ENCODE measurements at regions not wholly inside any gene's neighbourhood (a gene's known extent, or its start where the extent isn't known, plus 50 kb on each side); places are given as distances from the start of the nearest gene placed in this dataset.

DNA sequence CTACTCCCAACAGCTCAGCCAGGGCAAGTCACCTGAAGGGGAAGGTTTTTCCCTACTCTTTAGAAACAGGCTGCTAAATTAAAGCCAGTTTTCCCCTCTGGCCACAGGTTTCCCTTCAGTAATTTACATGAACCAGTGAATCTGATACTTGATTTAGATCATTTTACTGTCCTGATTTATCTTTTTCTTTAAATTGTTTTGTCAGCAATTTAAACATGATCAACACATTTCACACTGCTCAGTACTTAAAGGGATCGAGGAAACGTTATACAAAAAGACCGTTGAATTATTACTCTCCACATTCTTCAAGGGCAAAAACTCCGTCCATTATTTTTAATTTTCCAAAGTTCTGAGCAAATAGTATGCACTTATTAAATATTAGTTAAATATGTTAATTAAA is 1165.7 kb upstream of the GYPC start:
- TF ChIP-seq CHD2 (IDR thresholded peaks at IDR 0.05; ENCODE audit: borderline replicate concordance, low read depth, low read length) (no peak), JUNB (IDR thresholded peaks at IDR 0.05) (no peak), POLR2A (IDR thresholded peaks at IDR 0.05; ENCODE audit: low read depth, low read length) (no peak), NFYB (IDR thresholded peaks at IDR 0.05; ENCODE audit: insufficient read depth, low read depth, low read length) (no peak), BHLHE40 (IDR thresholded peaks at IDR 0.05; ENCODE audit: borderline replicate concordance in 1 of 2, low read depth in 2 of 2, low read length in 1 of 2) (no peak), POLR2AphosphoS5 (IDR thresholded peaks at IDR 0.05; ENCODE audit: low read length) (no peak), NFIC (IDR thresholded peaks at IDR 0.05; ENCODE audit: low read depth, low read length) (no peak)
- TF ChIP-seq, protein P1, sequence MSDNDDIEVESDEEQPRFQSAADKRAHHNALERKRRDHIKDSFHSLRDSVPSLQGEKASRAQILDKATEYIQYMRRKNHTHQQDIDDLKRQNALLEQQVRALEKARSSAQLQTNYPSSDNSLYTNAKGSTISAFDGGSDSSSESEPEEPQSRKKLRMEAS (IDR thresholded peaks at IDR 0.05; ENCODE audit: low read depth, low read length): no peak
- TF ChIP-seq, protein P2, sequence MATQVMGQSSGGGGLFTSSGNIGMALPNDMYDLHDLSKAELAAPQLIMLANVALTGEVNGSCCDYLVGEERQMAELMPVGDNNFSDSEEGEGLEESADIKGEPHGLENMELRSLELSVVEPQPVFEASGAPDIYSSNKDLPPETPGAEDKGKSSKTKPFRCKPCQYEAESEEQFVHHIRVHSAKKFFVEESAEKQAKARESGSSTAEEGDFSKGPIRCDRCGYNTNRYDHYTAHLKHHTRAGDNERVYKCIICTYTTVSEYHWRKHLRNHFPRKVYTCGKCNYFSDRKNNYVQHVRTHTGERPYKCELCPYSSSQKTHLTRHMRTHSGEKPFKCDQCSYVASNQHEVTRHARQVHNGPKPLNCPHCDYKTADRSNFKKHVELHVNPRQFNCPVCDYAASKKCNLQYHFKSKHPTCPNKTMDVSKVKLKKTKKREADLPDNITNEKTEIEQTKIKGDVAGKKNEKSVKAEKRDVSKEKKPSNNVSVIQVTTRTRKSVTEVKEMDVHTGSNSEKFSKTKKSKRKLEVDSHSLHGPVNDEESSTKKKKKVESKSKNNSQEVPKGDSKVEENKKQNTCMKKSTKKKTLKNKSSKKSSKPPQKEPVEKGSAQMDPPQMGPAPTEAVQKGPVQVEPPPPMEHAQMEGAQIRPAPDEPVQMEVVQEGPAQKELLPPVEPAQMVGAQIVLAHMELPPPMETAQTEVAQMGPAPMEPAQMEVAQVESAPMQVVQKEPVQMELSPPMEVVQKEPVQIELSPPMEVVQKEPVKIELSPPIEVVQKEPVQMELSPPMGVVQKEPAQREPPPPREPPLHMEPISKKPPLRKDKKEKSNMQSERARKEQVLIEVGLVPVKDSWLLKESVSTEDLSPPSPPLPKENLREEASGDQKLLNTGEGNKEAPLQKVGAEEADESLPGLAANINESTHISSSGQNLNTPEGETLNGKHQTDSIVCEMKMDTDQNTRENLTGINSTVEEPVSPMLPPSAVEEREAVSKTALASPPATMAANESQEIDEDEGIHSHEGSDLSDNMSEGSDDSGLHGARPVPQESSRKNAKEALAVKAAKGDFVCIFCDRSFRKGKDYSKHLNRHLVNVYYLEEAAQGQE (IDR thresholded peaks at IDR 0.05; ENCODE audit: low read depth, low read length): no peak
- TF ChIP-seq, protein P3, sequence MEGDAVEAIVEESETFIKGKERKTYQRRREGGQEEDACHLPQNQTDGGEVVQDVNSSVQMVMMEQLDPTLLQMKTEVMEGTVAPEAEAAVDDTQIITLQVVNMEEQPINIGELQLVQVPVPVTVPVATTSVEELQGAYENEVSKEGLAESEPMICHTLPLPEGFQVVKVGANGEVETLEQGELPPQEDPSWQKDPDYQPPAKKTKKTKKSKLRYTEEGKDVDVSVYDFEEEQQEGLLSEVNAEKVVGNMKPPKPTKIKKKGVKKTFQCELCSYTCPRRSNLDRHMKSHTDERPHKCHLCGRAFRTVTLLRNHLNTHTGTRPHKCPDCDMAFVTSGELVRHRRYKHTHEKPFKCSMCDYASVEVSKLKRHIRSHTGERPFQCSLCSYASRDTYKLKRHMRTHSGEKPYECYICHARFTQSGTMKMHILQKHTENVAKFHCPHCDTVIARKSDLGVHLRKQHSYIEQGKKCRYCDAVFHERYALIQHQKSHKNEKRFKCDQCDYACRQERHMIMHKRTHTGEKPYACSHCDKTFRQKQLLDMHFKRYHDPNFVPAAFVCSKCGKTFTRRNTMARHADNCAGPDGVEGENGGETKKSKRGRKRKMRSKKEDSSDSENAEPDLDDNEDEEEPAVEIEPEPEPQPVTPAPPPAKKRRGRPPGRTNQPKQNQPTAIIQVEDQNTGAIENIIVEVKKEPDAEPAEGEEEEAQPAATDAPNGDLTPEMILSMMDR (IDR thresholded peaks at IDR 0.05 in 2 of 3, conservative IDR thresholded peaks at IDR 0.05 in 1 of 3; ENCODE audit: control insufficient read depth in 2 of 3, extremely low read depth in 1 of 3, insufficient read depth in 1 of 3, low read depth in 3 of 3, low read length in 3 of 3): no peak
- TF ChIP-seq, protein P4, sequence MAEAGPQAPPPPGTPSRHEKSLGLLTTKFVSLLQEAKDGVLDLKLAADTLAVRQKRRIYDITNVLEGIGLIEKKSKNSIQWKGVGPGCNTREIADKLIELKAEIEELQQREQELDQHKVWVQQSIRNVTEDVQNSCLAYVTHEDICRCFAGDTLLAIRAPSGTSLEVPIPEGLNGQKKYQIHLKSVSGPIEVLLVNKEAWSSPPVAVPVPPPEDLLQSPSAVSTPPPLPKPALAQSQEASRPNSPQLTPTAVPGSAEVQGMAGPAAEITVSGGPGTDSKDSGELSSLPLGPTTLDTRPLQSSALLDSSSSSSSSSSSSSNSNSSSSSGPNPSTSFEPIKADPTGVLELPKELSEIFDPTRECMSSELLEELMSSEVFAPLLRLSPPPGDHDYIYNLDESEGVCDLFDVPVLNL (IDR thresholded peaks at IDR 0.05; ENCODE audit: low read depth, low read length): no peak
- TF ChIP-seq, protein P5, sequence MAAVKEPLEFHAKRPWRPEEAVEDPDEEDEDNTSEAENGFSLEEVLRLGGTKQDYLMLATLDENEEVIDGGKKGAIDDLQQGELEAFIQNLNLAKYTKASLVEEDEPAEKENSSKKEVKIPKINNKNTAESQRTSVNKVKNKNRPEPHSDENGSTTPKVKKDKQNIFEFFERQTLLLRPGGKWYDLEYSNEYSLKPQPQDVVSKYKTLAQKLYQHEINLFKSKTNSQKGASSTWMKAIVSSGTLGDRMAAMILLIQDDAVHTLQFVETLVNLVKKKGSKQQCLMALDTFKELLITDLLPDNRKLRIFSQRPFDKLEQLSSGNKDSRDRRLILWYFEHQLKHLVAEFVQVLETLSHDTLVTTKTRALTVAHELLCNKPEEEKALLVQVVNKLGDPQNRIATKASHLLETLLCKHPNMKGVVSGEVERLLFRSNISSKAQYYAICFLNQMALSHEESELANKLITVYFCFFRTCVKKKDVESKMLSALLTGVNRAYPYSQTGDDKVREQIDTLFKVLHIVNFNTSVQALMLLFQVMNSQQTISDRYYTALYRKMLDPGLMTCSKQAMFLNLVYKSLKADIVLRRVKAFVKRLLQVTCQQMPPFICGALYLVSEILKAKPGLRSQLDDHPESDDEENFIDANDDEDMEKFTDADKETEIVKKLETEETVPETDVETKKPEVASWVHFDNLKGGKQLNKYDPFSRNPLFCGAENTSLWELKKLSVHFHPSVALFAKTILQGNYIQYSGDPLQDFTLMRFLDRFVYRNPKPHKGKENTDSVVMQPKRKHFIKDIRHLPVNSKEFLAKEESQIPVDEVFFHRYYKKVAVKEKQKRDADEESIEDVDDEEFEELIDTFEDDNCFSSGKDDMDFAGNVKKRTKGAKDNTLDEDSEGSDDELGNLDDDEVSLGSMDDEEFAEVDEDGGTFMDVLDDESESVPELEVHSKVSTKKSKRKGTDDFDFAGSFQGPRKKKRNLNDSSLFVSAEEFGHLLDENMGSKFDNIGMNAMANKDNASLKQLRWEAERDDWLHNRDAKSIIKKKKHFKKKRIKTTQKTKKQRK (IDR thresholded peaks at IDR 0.05; ENCODE audit: low read depth, low read length): no peak

Data from GM12878 (cell line).